HT-29 (cell line): ENCODE measurements at regions not wholly inside any gene's neighbourhood (a gene's known extent, or its start where the extent isn't known, plus 50 kb on each side); places are given as distances from the start of the nearest gene placed in this dataset.

Source experiments
- DNase-seq: peaks from one replicate; pipeline ENCODE4 v3.0.0-alpha.2; 2015; ENCODE audit warnings: low spot score

DNA sequence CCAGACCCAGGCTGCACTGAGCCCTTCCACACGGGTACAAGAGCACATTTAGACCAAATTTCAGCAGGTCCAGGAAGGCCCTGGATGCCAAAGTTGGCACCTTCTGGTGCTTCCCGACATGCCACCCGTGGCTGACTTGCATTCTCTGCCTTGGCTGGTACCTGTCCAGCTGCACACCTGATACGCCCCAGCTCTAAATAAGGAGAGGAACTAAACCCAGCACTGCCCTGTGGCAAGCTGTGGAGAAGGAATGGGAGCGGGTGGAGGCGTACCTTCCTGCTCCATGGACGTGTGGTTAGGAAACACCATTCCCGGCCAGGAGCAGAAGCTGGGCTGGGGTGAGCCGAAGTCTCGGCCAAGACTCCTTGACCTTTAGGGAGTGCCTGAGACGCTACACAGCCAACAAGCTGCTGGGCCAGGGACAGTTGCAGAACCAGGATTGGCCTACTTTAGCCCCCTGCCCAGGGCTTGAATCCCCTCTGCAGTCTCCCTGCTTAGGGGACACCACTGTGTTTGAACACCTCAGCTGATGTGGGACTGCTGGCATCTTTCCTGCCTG, 86.5 kb upstream of the TAF1B start:
- no peak for DNase-seq

DNA sequence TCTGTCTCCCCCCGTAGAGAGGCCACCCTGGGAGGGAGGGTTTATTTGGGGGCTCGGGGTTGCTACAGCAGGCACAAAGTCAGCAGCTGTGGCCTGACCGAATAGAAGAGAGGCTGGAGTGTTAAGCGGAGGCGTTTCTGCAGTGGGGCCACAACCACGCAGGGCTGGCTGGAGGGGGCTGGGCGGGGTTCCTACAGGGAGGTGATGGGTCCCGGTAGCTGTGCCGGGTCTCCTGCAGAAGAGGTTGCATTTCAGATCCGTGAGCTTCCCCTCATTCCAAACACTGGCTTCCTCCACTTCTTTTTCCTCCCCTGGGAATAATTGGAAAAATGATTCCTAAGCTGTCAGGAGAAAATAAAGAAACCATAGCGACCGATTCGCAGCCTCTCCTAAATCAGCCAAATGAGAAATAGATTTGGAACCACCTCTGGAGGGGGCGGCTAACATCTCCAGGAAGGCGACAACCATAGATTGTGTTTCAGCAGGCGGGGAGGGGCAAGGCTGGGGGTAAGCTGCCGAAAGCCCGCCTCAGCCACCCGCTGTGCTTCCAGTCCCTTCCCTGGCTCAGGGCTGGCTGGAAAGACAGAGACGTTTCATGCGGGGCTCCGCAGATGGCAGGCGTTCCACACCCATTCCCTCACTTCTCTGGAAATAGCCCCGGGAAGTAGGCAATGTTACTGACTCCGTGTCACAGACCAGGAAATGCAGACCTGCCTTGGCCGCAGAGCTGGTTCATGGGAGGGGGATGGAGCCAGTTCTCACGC, 85.6 kb upstream of the TAF1B start:
- no peak for DNase-seq

DNA sequence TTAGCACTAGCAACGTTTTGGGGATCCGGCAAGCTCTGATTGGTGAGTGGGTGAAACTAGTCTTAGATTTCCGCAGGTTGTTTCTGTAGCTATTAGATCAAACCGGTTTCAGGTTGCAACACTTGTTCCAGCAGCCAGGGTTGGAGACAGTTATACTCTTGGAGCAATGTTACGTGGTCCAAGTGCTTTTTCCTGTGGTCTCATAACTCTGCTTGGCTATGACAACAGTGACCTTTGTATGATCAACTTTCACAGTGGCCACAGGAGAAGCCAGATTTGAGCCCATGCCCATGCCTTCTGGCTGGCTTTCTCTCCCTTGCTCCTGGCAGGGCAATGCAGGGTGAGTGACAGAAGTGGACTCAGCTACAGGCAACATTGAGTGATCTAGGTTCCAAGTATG, 84.5 kb upstream of the TAF1B start:
- no peak for DNase-seq

DNA sequence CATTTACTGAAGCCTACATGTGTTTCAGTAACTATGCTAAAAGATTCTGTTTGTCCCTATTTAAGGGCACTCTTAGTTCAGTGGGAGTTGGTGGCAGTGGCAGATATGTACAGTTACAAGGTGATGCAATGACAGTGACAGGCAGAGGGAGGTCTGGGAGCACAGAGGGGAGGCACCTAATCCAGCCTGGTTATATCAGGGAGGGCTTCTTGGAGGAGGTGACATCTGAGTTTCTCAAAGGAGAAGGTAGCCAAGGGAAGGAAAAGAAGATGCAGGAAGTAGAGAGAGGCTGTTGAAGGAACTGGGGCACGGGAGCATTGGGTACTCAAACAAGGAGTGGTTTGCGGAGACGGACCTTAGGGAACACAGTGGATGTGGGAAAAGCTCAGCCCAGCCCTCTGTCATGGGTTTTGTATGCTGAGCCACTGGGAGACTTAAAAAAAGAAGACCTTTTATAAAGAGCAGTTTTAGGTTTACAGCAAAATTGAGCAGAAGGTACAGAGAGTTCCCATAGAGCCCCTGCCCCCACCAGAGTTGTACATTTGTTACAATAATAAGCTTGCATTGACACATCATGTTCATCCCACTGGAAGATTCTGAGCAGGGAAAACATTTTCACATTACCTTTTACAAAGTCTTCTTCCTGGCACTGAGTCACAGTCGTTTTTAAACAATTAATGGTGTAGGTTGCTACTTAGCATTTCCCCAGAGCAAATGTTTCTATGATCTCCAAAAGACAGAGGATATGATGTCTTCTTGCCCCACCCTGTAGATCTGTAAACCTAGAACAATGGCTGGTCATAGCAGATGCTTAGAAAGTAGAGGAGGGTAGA, 83.0 kb upstream of the TAF1B start:
- no peak for DNase-seq

DNA sequence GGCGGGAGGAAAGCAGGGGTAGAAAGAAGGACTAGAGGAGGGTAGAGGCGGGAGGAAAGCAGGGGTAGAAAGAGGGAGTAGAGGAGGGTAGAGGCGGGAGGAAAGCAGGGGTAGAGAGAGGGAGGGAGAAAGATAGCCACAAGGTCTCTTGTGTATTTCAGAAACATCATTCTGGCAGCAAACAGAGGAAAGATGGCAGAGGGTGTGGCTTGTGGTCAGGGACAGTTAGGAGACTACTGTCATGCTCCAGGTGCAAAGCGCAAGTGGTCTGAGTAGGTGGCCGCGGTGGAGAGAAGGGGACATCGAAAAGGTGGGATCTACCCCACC, 82.4 kb upstream of the TAF1B start:
- DNase-seq = no peak

DNA sequence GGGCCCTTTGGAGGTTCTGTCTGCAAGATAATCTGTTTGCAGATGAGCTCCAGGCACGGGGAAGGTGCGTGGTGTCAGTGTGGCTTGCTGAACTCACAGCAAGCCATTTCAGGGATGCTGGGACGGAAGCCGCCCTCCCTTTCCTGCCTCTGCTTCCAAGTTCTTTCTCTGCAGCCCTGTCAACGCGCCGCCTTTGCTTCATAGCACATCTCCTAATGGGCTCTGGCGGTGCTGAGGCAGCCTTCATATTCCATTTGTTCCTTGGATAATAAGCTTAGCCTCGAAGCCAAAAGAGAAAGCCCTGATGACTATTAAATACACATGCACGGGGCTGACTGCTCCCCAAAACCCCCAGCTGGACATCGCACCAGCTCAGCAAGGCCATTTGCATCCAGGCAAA, 81.7 kb upstream of the TAF1B start:
- DNase-seq = no peak

DNA sequence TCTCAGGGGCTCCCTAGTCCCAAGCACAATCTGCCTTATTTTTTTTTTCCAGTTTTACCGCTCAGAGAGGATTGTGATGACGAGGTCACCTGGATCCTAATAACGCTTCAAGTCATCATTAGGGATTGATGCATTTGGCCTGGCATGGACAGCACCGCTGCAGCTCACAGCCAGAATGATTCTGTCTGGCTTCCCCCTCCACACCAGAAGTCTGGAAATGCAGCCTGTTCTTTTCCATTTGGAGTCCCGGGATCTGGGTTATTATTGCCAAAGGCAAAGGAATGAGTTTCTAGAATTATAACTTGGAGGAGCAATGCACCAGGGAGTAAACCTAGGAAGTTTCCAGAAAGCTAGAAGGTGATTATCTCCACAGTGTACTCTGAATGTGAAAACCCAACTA, 81.1 kb upstream of the TAF1B start:
- DNase-seq = no peak

DNA sequence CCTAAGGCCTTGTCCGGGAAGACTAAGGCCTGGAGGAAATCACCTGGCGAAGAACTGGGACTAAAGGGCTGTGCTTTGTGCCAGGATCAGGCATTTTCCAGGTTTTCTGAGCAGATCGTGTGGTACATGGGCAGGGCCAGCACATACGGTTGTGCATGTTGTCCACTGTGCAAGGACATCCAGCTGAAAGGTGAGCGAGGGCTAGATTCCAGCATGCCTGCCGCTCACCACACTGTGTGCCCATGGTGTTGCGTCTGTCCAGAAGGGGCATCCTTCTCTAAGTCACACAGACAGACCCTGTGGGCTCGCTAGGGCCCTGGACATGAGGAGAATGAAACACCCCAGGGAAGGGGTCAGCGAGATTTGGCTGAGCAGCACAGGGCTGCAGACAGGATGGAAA, 80.3 kb upstream of the TAF1B start:
- no peak for DNase-seq

DNA sequence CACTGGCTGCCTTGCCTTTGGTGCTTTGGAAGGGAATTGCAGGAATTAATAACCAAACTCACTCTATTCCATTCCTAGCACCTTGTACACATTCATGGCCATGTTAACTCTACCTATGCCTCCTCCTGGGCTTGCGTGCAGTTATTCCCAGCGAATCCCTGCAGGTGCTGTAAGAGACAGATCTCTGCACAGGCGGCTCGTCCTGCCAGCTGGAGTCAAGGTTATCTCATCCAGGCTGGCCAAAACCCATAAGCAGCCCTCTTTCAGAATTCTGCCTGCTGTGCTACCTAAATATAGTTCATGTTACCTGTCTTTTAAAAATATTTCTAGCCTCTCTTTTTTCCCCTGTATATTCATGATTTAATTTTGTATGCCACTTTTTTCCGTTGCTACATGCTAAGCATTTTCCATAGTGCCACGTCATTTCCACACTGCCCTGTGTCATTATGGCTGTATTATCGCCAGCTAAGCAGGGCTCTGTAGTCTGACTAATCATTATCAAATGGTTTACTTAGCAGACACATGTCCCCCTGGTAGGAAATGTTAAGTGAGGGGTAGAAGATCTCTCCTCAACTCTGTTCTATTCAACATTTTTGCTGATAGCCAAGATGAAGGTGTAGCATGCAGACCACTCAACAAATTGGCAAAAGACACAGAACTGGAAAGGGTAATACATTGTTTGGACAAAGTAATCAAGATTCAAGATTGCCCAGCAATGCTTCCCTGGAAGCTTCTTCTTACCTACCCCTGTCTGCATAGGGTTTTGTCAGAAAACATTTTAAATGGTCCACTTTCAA, 79.7 kb upstream of the TAF1B start:
- DNase-seq = no peak

DNA sequence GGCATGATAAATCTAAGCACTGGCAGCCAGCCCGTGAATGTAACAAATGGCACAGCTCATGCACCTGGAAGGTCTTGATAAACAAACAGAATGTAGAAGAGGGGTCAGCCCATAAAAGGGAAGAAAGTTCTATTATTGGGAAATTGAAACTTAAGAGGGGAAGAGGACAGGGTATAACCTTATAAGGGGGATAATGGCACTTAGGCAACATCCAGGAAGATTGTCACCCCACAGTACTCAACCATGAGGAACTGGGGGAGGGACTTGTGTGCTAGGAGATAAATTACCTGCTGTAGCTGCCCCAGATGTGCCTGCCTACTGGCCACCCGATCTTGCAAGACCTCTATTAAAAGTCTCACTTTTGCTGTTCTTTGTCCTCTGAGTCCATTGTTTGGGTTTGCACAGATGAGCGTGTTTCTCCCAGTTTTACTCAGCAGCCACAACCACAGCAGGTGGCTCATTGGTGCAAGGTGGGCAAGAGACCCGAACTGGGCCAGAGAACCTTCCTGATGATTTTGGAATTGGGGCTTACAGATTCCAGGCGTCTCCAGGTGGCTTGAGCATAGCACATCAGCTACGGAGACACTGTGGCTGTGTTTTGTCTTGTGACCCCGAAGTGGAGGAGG, 79.0 kb upstream of the TAF1B start:
- no peak for DNase-seq

DNA sequence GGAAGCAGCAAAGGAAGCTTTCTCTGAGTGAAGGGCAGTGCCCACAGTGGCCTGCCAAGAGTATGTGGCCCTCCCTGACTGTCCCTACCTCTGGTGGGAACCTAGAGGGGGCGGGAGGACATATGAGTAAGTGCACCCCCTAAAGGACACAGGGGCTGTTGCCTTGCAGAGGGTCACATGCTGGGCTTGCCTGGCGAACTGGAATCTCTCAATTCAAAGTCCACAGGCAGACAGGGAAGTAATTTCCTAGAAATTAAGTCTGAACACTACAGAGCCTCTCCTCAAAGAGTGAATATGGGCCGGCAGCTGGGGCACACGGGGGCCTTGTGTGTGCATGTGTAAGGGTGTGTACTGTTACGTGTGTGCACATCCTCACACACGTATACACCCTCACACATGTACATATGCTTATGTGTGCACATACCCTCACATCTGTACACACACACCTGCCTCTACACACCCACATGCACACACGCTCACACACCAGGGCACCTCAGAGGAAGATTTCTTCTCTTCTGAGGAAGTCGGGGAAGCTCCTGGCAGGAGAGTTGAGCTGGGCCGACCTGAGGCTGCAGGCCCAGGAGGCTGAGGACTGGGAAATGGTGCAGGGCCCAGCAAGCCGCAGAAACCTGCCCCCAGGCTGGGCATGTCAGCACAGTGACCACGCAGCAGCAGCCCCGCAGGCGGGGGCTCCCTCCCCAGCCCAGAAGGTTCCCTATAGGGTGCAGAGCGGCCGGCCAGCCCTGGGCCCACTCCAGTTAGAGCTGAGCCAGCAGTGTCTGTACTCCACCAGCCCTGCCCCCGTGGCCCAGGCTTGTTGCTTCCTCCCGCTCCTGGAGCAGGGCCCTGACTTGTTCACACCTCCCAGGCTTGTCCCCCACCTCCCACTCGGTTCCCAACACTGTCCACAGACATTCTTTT, 77.4 kb upstream of the TAF1B start:
- no peak for DNase-seq

DNA sequence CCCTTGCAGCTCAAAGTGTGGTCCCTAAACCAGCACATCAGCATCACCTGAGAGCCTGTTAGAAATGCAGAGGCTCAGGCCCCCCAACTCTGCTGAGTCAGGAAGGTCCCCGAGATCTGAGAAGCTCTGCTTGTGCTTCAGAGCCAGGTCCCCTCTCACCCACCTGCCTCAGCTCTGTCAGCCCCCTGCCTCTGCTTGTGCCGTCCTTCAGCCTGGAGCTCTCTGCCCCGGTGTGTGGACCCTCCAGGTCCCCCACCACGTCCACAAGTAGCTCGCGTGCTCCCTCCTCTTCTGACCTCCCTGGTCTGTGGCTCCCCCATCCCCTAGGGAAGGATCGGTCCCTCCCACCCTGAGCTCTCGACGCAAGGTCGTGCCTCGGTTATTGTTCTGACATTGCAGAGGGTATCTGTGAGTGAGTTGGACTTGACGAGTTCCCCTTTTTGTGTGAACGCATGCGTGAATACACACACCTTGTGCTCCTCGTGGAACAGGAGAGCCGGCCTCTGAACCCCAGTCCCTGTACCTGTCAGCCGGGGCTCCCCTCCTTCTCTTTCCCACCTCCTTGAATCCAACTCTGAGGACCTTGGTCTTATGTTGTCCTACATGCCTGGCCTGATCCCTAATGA, 75.5 kb upstream of the TAF1B start:
- no peak for DNase-seq

DNA sequence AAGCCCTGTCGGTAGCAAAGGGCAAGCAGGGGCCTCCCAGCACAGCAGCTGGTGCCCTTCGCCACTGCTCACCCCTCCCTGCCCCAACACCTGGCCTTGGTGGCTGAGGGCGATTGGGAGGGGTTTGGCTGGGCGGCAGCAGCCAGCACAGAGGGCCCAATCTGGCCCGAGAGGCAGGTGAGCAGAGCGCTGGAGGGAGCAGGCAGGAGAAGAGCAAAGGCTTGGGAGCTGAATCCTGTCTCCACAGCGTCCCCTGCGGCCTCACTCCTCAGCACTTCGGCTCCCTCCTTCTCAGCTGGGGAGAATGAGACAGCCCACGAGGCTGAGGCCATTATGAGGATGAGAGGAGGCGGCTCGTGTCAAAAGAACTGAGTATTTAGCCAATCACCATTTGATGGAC, 74.9 kb upstream of the TAF1B start:
- peak; percentile 20 for DNase-seq

DNA sequence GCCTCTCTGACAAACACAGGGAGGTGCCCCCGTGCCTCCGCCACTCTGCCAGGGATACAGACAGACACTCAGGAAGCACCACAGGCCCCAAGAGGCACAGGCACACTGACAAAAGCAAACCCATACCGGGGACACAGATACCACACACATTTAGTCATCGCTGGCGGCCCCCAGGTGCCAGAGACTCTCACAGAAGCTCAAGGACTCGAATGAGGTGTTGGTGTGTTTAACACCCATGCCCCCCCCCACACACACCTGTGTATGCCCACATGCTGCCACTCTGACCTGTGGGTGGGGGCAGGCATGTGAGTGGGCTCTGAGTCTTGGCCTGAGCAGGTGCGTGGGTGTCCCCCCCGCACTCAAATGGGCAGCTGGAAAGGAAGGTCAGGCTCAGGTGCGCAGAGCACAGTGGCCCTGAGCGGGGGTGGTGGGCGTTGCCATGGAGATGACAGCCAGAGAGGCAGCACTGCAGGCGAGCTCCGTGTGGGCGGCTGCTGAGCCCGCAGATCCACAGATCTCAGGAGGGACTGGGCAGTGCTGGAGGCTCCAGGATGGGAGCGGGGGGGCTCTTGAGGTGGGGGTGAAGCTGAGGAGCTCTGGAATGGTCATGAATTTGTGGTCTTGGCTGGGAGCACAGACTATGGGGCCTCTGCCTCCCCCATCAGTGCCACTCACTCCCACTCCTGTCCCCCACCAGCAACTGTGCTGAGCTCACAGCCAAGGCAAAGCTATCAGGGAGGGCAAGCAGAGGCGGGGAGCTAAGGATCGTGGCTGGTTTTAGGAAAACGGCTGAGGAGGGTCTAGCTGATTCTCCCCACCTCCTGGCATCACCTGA, 73.9 kb upstream of the TAF1B start:
- DNase-seq = no peak

DNA sequence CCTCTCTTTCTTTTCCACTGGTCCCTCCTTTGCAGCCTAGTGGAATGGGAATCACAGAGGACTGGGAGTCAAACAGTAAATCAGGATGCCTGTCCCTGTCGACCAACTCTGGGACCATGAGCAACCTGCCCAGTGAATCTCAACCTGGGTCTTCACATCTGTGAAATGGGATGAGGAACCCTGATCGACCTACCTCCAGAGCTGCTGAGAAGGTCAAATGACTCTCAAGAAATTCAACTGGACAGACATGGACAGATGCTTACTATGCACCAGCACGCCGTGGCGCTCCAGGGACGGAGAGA, 73.3 kb upstream of the TAF1B start:
- DNase-seq = no peak

DNA sequence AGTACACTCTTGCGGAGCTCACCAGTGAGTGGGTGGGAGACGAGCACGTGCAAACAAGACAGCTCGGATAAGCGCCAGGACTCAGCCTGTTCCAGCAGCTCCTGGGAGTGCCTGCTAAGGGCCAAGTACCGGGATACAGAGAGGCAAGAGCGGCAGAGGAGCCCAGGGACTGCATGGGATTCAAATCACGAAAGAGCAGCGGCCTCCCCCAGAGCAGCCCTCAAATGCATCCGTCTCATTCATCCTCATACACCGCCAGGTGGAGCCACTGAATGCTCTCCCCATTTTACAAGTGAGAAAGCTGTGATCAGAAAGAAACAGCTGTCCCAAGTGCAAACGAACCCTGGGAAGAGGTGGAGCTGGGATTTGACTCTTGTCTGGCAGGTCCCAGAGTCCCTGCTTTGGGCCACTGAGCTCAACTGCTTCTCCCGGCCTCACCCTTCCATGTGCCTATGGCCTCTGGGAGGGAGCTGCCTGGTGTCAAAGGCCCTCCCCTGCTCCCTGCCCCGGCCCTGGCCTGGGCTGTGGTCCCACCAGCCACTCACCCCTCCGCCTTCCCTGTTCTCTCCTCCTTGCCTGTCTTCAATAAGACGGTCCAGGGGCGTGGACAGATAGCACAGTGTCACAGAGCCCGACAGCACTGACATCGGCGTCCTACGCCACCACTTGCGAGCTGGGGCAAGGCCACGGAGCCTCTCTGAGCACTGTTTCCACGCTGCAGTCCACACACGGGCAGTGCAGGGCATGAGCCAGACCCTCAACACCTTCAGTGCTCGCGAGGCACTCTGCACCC, 72.8 kb upstream of the TAF1B start:
- DNase-seq = peak; percentile 83

DNA sequence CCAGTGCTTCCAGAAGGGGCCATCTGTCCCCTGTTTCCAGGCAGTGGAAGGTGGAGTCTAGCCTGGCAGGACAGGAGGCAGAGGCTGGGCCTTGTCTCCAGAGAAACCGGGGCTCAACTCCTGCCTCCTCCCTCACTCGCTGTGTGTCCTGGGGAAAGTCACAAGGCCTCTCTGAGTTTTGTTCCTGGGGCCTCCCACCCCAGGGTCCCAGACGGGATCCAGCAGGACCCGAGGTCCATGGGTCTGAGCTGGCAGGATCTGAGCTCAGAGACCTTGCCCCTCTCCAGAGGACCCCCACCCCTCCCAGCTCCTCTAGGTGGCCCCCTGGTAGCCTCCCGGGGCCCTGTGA, 72.2 kb upstream of the TAF1B start:
- no peak for DNase-seq

DNA sequence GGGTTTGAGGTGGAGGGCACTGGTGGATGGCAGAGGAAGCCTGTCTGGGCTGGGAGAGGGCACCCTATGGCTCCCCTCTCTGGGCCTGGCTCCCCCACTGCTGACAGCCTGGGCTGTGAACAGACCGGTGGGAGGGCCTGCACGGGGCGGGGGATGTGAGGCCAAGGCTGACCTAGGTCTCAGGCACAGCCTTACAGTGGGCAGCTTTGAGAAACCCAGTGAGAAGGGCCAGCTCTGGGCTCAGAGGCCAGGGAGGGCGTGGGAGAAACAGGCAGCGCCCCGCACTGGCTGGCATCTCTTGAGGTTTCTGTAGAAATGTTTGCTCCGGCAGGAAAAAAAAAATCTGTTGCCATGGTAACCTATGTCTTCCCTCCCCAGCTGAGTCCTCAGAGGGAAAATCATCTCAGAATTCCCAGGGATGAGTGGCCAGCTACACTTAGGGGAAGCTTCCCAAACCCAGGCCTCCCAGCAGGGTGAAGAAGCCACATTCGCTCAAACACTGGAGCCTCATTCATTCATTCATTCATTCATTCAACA, 71.7 kb upstream of the TAF1B start:
- no peak for DNase-seq
